H1 (cell line): ENCODE measurements at regions not wholly inside any gene's neighbourhood (a gene's known extent, or its start where the extent isn't known, plus 50 kb on each side); places are given as distances from the start of the nearest gene placed in this dataset.

Experiments
- CEBPB ChIP-seq: IDR thresholded peaks from 2 replicates; pipeline ENCODE4 v1.6.1; 2012; ENCODE audit warnings: low read depth, low read length
- CTCF ChIP-seq, 3 experiments: IDR thresholded peaks; 1 replicate in 2 of 3; 2 replicates in 1 of 3; pipeline versions ENCODE4 v1.5.1 to v1.6.1; 2011; ENCODE audit warnings: low read length in 3 of 3, mild to moderate bottlenecking in 3 of 3, inconsistent platforms in 2 of 3, low read depth in 1 of 3, moderate library complexity in 1 of 3; ENCODE audit not compliant: insufficient read depth in 1 of 3; ENCODE audit errors: control extremely low read depth in 1 of 3
- EP300 ChIP-seq, 2 experiments: IDR thresholded peaks; 1 replicate in 1 of 2; 2 replicates in 1 of 2; pipeline ENCODE4 v1.6.1; 2011 to 2012; ENCODE audit warnings: low read depth in 2 of 2, low read length in 2 of 2, mild to moderate bottlenecking in 2 of 2, borderline replicate concordance in 1 of 2, inconsistent platforms in 1 of 2, moderate library complexity in 1 of 2
- MAX ChIP-seq: IDR thresholded peaks from 2 replicates; pipeline ENCODE4 v1.6.1; 2012; ENCODE audit warnings: inconsistent platforms
- POLR2AphosphoS5 ChIP-seq: IDR thresholded peaks from 2 replicates; pipeline ENCODE4 v1.6.1; 2011; ENCODE audit warnings: low read depth, low read length
- SUZ12 ChIP-seq: fragments of 200-600 bp; sonication (generic); IDR thresholded peaks from 2 replicates; pipeline ENCODE4 v1.6.1; 2012; ENCODE audit warnings: mild to moderate bottlenecking, inconsistent platforms, low read length, moderate library complexity, mixed read lengths

GRCh38 chr4:58050439-58050838 lies 940.3 kb upstream of the IGFBP7 start:
- TF ChIP-seq SUZ12 (no peak), CTCF (IDR thresholded peaks at IDR 0.05; ENCODE audit: control extremely low read depth in 1 of 3, insufficient read depth in 1 of 3, low read depth in 1 of 3, low read length in 3 of 3) (no peak), CEBPB (no peak), POLR2AphosphoS5 (no peak), MAX (no peak), EP300 (IDR thresholded peaks at IDR 0.05; ENCODE audit: borderline replicate concordance in 1 of 2, low read depth in 2 of 2, low read length in 2 of 2) (no peak)
